Neural cell (in vitro differentiated cells): ENCODE measurements at regions not wholly inside any gene's neighbourhood (a gene's known extent, or its start where the extent isn't known, plus 50 kb on each side); places are given as distances from the start of the nearest gene placed in this dataset.

ENCODE experiments used
- H2AFZ ChIP-seq: fragments of 200-600, 300-800 bp; sonication (generic), shearing (Covaris generic); 2 replicates; pipeline ENCODE4 v1.6.0; 2014; ENCODE audit warnings: low read depth, mild to moderate bottlenecking, antibody characterized with exemption, low read length, moderate library complexity
- H3F3A ChIP-seq: fragments of 200-600 bp; shearing (Covaris generic); 2 replicates; pipeline ENCODE4 v1.6.1; 2016; ENCODE audit warnings: mild to moderate bottlenecking, moderate library complexity, mixed read lengths, antibody characterized with exemption, low read length; ENCODE audit not compliant: insufficient read depth, poor library complexity, severe bottlenecking
- H3K27ac ChIP-seq: fragments of 200-600, 300-800 bp; sonication (generic), shearing (Covaris generic); 2 replicates; pipeline ENCODE4 v1.5.1; 2014; ENCODE audit warnings: mild to moderate bottlenecking, low read length, moderate library complexity
- H3K27me3 ChIP-seq: fragments of 300-800, 200-600 bp; sonication (generic), shearing (Covaris generic); 2 replicates; pipeline ENCODE4 v1.6.0; 2014; ENCODE audit warnings: mild to moderate bottlenecking, low read depth, low read length, moderate library complexity; ENCODE audit not compliant: insufficient read depth
- H3K36me3 ChIP-seq: fragments of 300-800, 200-600 bp; sonication (generic), shearing (Covaris generic); 2 replicates; pipeline ENCODE4 v1.5.1; 2014; ENCODE audit warnings: mild to moderate bottlenecking, antibody characterized with exemption, low read length, moderate library complexity; ENCODE audit not compliant: insufficient read depth
- H3K4me2 ChIP-seq: fragments of 300-800, 200-600 bp; sonication (generic), shearing (Covaris generic); 2 replicates; pipeline ENCODE4 v1.6.0; 2014; ENCODE audit warnings: mild to moderate bottlenecking, low read length
- H3K4me3 ChIP-seq: fragments of 300-800, 200-600 bp; sonication (generic), shearing (Covaris generic); 2 replicates; pipeline ENCODE4 v1.5.1; 2014; ENCODE audit warnings: mild to moderate bottlenecking, low read length, moderate library complexity
- H3K79me2 ChIP-seq: fragments of 200-600 bp; shearing (Covaris generic); replicated peaks from 2 replicates; pipeline ENCODE4 v1.6.0; 2014; ENCODE audit warnings: mild to moderate bottlenecking, low read length, moderate library complexity; ENCODE audit not compliant: insufficient read depth
- H3K9ac ChIP-seq: fragments of 300-800, 200-600 bp; sonication (generic), shearing (Covaris generic); 2 replicates; pipeline ENCODE4 v1.6.1; 2016; ENCODE audit warnings: mild to moderate bottlenecking, low read length, mixed read lengths
- H3K9me2 ChIP-seq: fragments of 200-600 bp; shearing (Covaris generic); 2 replicates; pipeline ENCODE4 v1.6.1; 2016; ENCODE audit warnings: mild to moderate bottlenecking, low read length, mixed read lengths; ENCODE audit not compliant: insufficient read depth
- H3K9me3 ChIP-seq: fragments of 200-600, 300-800 bp; sonication (generic), shearing (Covaris generic); 2 replicates; pipeline ENCODE4 v1.6.1; 2016; ENCODE audit warnings: mild to moderate bottlenecking, mixed run types, low read length, moderate library complexity, mixed read lengths
- H4K20me1 ChIP-seq: fragments of 200-600 bp; shearing (Covaris generic); 2 replicates; pipeline ENCODE4 v1.6.1; 2016; ENCODE audit warnings: mild to moderate bottlenecking, mixed run types; ENCODE audit not compliant: insufficient read depth
- CTCF ChIP-seq: fragments of 450-650 bp; IDR thresholded peaks from 2 replicates; pipeline ENCODE4 v1.5.1; 2014; ENCODE audit warnings: antibody characterized with exemption, mild to moderate bottlenecking, moderate library complexity; ENCODE audit not compliant: poor library complexity, severe bottlenecking
- EP300 ChIP-seq: fragments of 450-650 bp; conservative IDR thresholded peaks from 2 replicates; pipeline ENCODE4 v1.6.1; 2014; ENCODE audit warnings: antibody characterized with exemption, mild to moderate bottlenecking, moderate library complexity; ENCODE audit not compliant: poor library complexity, severe bottlenecking
- EZH2 ChIP-seq: fragments of 200-600, 300-800 bp; shearing (Covaris generic), sonication (generic); IDR thresholded peaks from 2 replicates; pipeline ENCODE4 v1.6.1; 2014; ENCODE audit warnings: antibody characterized with exemption, low read length, borderline replicate concordance, mild to moderate bottlenecking; ENCODE audit not compliant: insufficient read depth, poor library complexity, severe bottlenecking
- MXI1 ChIP-seq: fragments of 450-650 bp; conservative IDR thresholded peaks from 2 replicates; pipeline ENCODE4 v1.6.1; 2014; ENCODE audit warnings: antibody characterized with exemption, mild to moderate bottlenecking; ENCODE audit not compliant: poor library complexity, severe bottlenecking
- POLR2AphosphoS5 ChIP-seq: IDR thresholded peaks from 2 replicates; pipeline ENCODE4 v1.6.1; 2012
- RAD21 ChIP-seq: fragments of 450-650 bp; conservative IDR thresholded peaks from 2 replicates; pipeline ENCODE4 v1.6.1; 2014; ENCODE audit warnings: antibody characterized with exemption, mild to moderate bottlenecking, moderate library complexity
- REST ChIP-seq: IDR thresholded peaks from 2 replicates; pipeline ENCODE4 v1.6.1; 2012; ENCODE audit warnings: borderline replicate concordance
- SMC3 ChIP-seq: fragments of 450-650 bp; conservative IDR thresholded peaks from 2 replicates; pipeline ENCODE4 v1.6.1; 2014; ENCODE audit warnings: antibody characterized with exemption, mild to moderate bottlenecking, moderate library complexity; ENCODE audit not compliant: poor library complexity
- TAF1 ChIP-seq: IDR thresholded peaks from 2 replicates; pipeline ENCODE4 v1.6.1; 2012; ENCODE audit warnings: low read depth

GRCh38 chr5:161078793-161079192 lies 226.8 kb upstream of the ATP10B start:
- Histone ChIP-seq H3K9ac (no peak overlapping the region), H3K79me2 (no peaks in the 10 kb centered on the region), H3K36me3 (no peaks in the 10 kb centered on the region), H3F3A (no peaks in the 10 kb centered on the region), H3K27ac (no peak overlapping the region), H3K9me3 (no peaks in the 10 kb centered on the region), H4K20me1 (no peaks in the 10 kb centered on the region), H3K27me3 (no peaks in the 10 kb centered on the region), H3K9me2 (no peaks in the 10 kb centered on the region), H2AFZ (no peak overlapping the region), H3K4me2 (no peak overlapping the region), H3K4me3 (no peak overlapping the region)
- no peak for TF ChIP-seq SMC3
- TF ChIP-seq REST = no peak
- TF ChIP-seq TAF1 = no peak
- no peak for TF ChIP-seq RAD21
- TF ChIP-seq CTCF = no peak
- no peak for TF ChIP-seq EZH2
- TF ChIP-seq EP300 = no peak
- no peak for TF ChIP-seq POLR2AphosphoS5
- TF ChIP-seq MXI1 = no peak

- TF ChIP-seq REST = no peak
- TF ChIP-seq RAD21 = no peak
- TF ChIP-seq EP300 = no peak
- TF ChIP-seq SMC3 = no peak
- TF ChIP-seq CTCF = no peak
- TF ChIP-seq POLR2AphosphoS5 = no peak
- TF ChIP-seq EZH2 = no peak
- H4K20me1 ChIP-seq = no peaks in the 10 kb centered on the region
- H3K36me3 ChIP-seq = no peaks in the 10 kb centered on the region
- H2AFZ ChIP-seq = no peak overlapping the region
- no peaks in the 10 kb centered on the region for H3K27me3 ChIP-seq
- no peaks in the 10 kb centered on the region for H3K79me2 ChIP-seq
- H3K9ac ChIP-seq = no peak overlapping the region
- no peaks in the 10 kb centered on the region for H3K9me3 ChIP-seq
- no peak overlapping the region for H3K4me2 ChIP-seq
- no peak overlapping the region for H3K27ac ChIP-seq
- no peaks in the 10 kb centered on the region for H3K9me2 ChIP-seq
- no peaks in the 10 kb centered on the region for H3F3A ChIP-seq
- H3K4me3 ChIP-seq = no peak overlapping the region
These were observed 226.0 kb upstream of the ATP10B start for GRCh38 chr5:161077936-161078545.
